Astrocyte (in vitro differentiated cells and primary cell): ENCODE measurements at regions not wholly inside any gene's neighbourhood (a gene's known extent, or its start where the extent isn't known, plus 50 kb on each side); places are given as distances from the start of the nearest gene placed in this dataset.

Experiments
- CTCF ChIP-seq: IDR thresholded peaks from 2 replicates; pipeline ENCODE4 v1.5.1; 2011; ENCODE audit warnings: low read depth, mild to moderate bottlenecking, inconsistent platforms, low read length, moderate library complexity; ENCODE audit not compliant: insufficient read depth
- EZH2 ChIP-seq: IDR thresholded peaks from 2 replicates; pipeline ENCODE4 v1.6.1; 2012; ENCODE audit warnings: mild to moderate bottlenecking, low read length, inconsistent platforms; ENCODE audit not compliant: insufficient read depth

GRCh38 chr22:49406047-49406650 lies 421.5 kb downstream of the BRD1 start:
- no peak for TF ChIP-seq CTCF
- no peak for TF ChIP-seq EZH2
